K562 (cell line): ENCODE measurements at regions not wholly inside any gene's neighbourhood (a gene's known extent, or its start where the extent isn't known, plus 50 kb on each side); places are given as distances from the start of the nearest gene placed in this dataset.
"Not testable (repeated sequence)": the region's sequence is repeated elsewhere in the genome, so short reads cannot be mapped to it uniquely, and the experiment has no call there.

Experiments used
- BCOR ChIP-seq: fragments of 450-650 bp; IDR thresholded peaks from 2 replicates; pipeline ENCODE4 v1.6.1; 2016
- CTCF ChIP-seq, 3 experiments: IDR thresholded peaks in 2 of 3; conservative IDR thresholded peaks in 1 of 3; 2 replicates each; pipeline ENCODE4 v1.5.1; 2011 to 2012; ENCODE audit warnings: low read length in 3 of 3, mild to moderate bottlenecking in 3 of 3, control low read depth in 2 of 3, improper control_type of control experiment in 1 of 3, inconsistent platforms in 1 of 3, low read depth in 1 of 3, mixed read lengths in 1 of 3, moderate library complexity in 1 of 3; ENCODE audit not compliant: insufficient read depth in 2 of 3
- FOXJ3 ChIP-seq: sonication (generic); formaldehyde crosslinking; IDR thresholded peaks from 2 replicates; pipeline ENCODE4 v1.4.0; 2020; ENCODE audit warnings: mild to moderate bottlenecking, missing genetic modification reagents
- JUNB ChIP-seq: fragments of 450-650 bp; formaldehyde crosslinking; conservative IDR thresholded peaks from 2 replicates; pipeline ENCODE4 v1.4.0; 2020; ENCODE audit warnings: mild to moderate bottlenecking
- RCOR1 ChIP-seq, 2 experiments: IDR thresholded peaks; 2 replicates each; pipeline ENCODE4 v1.6.1; 2012; ENCODE audit warnings: low read depth in 2 of 2, low read length in 2 of 2, borderline replicate concordance in 1 of 2, improper control_type of control experiment in 1 of 2
- UBTF ChIP-seq, 2 experiments: IDR thresholded peaks; 2 replicates each; pipeline ENCODE4 v1.6.1; 2012; ENCODE audit warnings: improper control_type of control experiment in 2 of 2, low read depth in 2 of 2, low read length in 2 of 2, borderline replicate concordance in 1 of 2
- ZNF232 ChIP-seq: sonication (generic); formaldehyde crosslinking; IDR thresholded peaks from 2 replicates; pipeline ENCODE4 v1.8.0; 2022; ENCODE audit warnings: mild to moderate bottlenecking, missing genetic modification reagents
- TF ChIP-seq, protein P1 (sequence below): fragments of 150-350 bp; IDR thresholded peaks from 2 replicates; pipeline ENCODE4 v1.6.1; 2014; ENCODE audit warnings: low read depth, mild to moderate bottlenecking, low read length, borderline replicate concordance
- TF ChIP-seq, protein P2 (sequence below): sonication (generic); formaldehyde crosslinking; IDR thresholded peaks from 2 replicates; pipeline ENCODE4 v1.8.0; 2023; ENCODE audit warnings: mild to moderate bottlenecking, missing genetic modification reagents

DNA sequence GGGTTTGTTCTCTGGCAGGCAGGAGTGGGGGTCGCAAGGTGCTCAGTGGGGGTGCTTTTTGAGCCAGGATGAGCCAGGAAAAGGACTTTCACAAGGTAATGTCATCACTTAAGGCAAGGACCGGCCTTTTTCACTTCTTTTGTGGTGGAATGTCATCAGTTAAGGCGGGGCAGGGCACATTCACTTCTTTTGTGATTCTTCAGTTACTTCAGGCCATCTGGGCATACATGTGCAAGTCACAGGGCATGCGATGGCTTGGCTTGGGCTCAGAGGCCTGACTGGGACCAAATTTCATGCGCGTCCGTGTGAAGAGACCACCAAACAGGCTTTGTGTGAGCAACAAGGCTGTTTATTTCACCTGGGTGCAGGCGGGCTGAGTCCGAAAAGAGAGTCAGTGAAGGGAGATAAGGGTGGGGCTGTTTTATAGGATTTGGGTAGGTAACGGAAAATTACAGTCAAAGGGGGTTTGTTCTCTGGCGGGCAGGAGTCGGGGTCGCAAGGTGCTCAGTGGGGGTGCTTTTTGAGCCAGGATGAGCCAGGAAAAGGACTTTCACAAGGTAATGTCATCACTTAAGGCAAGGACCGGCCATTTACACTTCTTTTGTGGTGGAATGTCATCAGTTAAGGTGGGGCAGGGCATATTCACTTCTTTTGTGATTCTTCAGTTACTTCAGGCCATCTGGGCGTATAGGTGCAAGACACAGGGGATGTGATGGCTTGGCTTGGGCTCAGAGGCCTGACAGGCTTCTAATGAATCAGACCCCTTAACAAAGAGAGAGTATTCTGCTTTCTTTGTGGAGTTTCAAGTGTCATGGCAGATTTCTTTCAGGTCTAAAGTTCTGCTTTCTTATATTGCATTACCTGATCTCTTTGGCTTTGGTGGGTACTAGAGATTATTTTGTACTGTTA lies 1030.6 kb downstream of the FAM133A start:
- not testable (repeated sequence) for TF ChIP-seq FOXJ3 (CRISPR knock-in tag); ZNF232; JUNB (CRISPR knock-in tag); BCOR; CTCF (IDR thresholded peaks at IDR 0.05 in 2 of 3, conservative IDR thresholded peaks at IDR 0.05 in 1 of 3; ENCODE audit: insufficient read depth in 2 of 3, low read depth in 1 of 3, low read length in 3 of 3); UBTF (IDR thresholded peaks at IDR 0.05; ENCODE audit: borderline replicate concordance in 1 of 2, low read depth in 2 of 2, low read length in 2 of 2); RCOR1 (IDR thresholded peaks at IDR 0.05; ENCODE audit: borderline replicate concordance in 1 of 2, low read depth in 2 of 2, low read length in 2 of 2)
- TF ChIP-seq, protein P1, sequence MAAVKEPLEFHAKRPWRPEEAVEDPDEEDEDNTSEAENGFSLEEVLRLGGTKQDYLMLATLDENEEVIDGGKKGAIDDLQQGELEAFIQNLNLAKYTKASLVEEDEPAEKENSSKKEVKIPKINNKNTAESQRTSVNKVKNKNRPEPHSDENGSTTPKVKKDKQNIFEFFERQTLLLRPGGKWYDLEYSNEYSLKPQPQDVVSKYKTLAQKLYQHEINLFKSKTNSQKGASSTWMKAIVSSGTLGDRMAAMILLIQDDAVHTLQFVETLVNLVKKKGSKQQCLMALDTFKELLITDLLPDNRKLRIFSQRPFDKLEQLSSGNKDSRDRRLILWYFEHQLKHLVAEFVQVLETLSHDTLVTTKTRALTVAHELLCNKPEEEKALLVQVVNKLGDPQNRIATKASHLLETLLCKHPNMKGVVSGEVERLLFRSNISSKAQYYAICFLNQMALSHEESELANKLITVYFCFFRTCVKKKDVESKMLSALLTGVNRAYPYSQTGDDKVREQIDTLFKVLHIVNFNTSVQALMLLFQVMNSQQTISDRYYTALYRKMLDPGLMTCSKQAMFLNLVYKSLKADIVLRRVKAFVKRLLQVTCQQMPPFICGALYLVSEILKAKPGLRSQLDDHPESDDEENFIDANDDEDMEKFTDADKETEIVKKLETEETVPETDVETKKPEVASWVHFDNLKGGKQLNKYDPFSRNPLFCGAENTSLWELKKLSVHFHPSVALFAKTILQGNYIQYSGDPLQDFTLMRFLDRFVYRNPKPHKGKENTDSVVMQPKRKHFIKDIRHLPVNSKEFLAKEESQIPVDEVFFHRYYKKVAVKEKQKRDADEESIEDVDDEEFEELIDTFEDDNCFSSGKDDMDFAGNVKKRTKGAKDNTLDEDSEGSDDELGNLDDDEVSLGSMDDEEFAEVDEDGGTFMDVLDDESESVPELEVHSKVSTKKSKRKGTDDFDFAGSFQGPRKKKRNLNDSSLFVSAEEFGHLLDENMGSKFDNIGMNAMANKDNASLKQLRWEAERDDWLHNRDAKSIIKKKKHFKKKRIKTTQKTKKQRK: not testable (repeated sequence)
- TF ChIP-seq, protein P2, sequence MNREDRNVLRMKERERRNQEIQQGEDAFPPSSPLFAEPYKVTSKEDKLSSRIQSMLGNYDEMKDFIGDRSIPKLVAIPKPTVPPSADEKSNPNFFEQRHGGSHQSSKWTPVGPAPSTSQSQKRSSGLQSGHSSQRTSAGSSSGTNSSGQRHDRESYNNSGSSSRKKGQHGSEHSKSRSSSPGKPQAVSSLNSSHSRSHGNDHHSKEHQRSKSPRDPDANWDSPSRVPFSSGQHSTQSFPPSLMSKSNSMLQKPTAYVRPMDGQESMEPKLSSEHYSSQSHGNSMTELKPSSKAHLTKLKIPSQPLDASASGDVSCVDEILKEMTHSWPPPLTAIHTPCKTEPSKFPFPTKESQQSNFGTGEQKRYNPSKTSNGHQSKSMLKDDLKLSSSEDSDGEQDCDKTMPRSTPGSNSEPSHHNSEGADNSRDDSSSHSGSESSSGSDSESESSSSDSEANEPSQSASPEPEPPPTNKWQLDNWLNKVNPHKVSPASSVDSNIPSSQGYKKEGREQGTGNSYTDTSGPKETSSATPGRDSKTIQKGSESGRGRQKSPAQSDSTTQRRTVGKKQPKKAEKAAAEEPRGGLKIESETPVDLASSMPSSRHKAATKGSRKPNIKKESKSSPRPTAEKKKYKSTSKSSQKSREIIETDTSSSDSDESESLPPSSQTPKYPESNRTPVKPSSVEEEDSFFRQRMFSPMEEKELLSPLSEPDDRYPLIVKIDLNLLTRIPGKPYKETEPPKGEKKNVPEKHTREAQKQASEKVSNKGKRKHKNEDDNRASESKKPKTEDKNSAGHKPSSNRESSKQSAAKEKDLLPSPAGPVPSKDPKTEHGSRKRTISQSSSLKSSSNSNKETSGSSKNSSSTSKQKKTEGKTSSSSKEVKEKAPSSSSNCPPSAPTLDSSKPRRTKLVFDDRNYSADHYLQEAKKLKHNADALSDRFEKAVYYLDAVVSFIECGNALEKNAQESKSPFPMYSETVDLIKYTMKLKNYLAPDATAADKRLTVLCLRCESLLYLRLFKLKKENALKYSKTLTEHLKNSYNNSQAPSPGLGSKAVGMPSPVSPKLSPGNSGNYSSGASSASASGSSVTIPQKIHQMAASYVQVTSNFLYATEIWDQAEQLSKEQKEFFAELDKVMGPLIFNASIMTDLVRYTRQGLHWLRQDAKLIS (CRISPR knock-in tag): not testable (repeated sequence)
